HEK293 (cell line): ENCODE measurements at regions not wholly inside any gene's neighbourhood (a gene's known extent, or its start where the extent isn't known, plus 50 kb on each side); places are given as distances from the start of the nearest gene placed in this dataset.

ENCODE experiments used
- CTCF ChIA-PET: fragments of 350-600 bp; formaldehyde crosslinking; extraction: SDS; loops from one replicate; lab custom pipeline; 2021; ENCODE audit warnings: antibody characterized with exemption; lab: Yijun Ruan, JAX
- POLR2A ChIA-PET: fragments of 300-600 bp; formaldehyde crosslinking; extraction: SDS; loops from one replicate; lab custom pipeline; 2020; ENCODE audit warnings: antibody characterized with exemption, inconsistent platforms; lab: Yijun Ruan, JAX
- H3K27ac ChIP-seq: fragments of 200-500 bp; sonication (Bioruptor generic); 2 replicates; pipeline ENCODE4 v1.5.1; 2014; ENCODE audit warnings: low read depth, low read length, control low read depth, inconsistent platforms; ENCODE audit errors: extremely low read depth
- H3K36me3 ChIP-seq, 2 experiments: fragments of 200-500 bp in 1 of 2; sonication (Bioruptor generic) in 1 of 2; 1 replicate in 1 of 2; 2 replicates in 1 of 2; pipeline ENCODE4 v1.5.1; 2014 to 2017; ENCODE audit warnings: inconsistent platforms in 2 of 2, low read length in 2 of 2; ENCODE audit not compliant: control insufficient read depth in 2 of 2, insufficient read depth in 1 of 2
- H3K4me1 ChIP-seq: fragments of 200-500 bp; sonication (Bioruptor generic); 2 replicates; pipeline ENCODE4 v1.5.1; 2014; ENCODE audit warnings: mild to moderate bottlenecking, low read length, inconsistent platforms; ENCODE audit not compliant: control insufficient read depth, insufficient read depth
- H3K4me3 ChIP-seq: 2 replicates; pipeline ENCODE4 v1.5.1; 2011; ENCODE audit warnings: low read depth, mild to moderate bottlenecking, control low read depth, low read length, moderate library complexity
- H3K9me3 ChIP-seq: fragments of 200-500 bp; sonication (Bioruptor generic); 2 replicates; pipeline ENCODE4 v1.5.1; 2014; ENCODE audit warnings: low read depth, low read length, inconsistent platforms; ENCODE audit not compliant: control insufficient read depth, insufficient read depth
- REST ChIP-seq: fragments of 450-650 bp; formaldehyde crosslinking; IDR thresholded peaks from 2 replicates; pipeline ENCODE4 v1.5.1; 2016; ENCODE audit warnings: missing biosample characterization, missing genetic modification characterization
- TCF7L2 ChIP-seq: IDR thresholded peaks from 2 replicates; pipeline ENCODE4 v1.6.1; 2011; ENCODE audit warnings: low read depth, mild to moderate bottlenecking, inconsistent platforms, low read length, moderate library complexity, borderline replicate concordance
- TRIM28 ChIP-seq: IDR thresholded peaks from 2 replicates; pipeline ENCODE4 v1.6.1; 2011; ENCODE audit warnings: low read length, control low read depth, borderline replicate concordance
- ZBTB17 ChIP-seq: fragments of 450-650 bp; formaldehyde crosslinking; IDR thresholded peaks from 2 replicates; pipeline ENCODE4 v1.5.1; 2016; ENCODE audit warnings: missing biosample characterization, missing genetic modification characterization
- ZBTB8A ChIP-seq: fragments of 450-650 bp; formaldehyde crosslinking; IDR thresholded peaks from 2 replicates; pipeline ENCODE4 v1.5.1; 2016; ENCODE audit warnings: missing biosample characterization, missing genetic modification characterization
- ZEB2 ChIP-seq: fragments of 450-650 bp; formaldehyde crosslinking; IDR thresholded peaks from 2 replicates; pipeline ENCODE4 v1.5.1; 2016; ENCODE audit warnings: missing biosample characterization, missing genetic modification characterization
- ZIC2 ChIP-seq: fragments of 450-650 bp; formaldehyde crosslinking; IDR thresholded peaks from 2 replicates; pipeline ENCODE4 v1.5.1; 2016; ENCODE audit warnings: missing biosample characterization, missing genetic modification characterization
- ZNF10 ChIP-seq: fragments of 450-650 bp; formaldehyde crosslinking; IDR thresholded peaks from 2 replicates; pipeline ENCODE4 v1.5.1; 2017; ENCODE audit warnings: missing biosample characterization, missing genetic modification characterization
- ZNF16 ChIP-seq: fragments of 450-650 bp; formaldehyde crosslinking; IDR thresholded peaks from 2 replicates; pipeline ENCODE4 v1.5.1; 2016; ENCODE audit warnings: low read depth, missing biosample characterization, missing genetic modification characterization
- ZNF2 ChIP-seq: fragments of 450-650 bp; formaldehyde crosslinking; IDR thresholded peaks from 2 replicates; pipeline ENCODE4 v1.5.1; 2016; ENCODE audit warnings: missing biosample characterization, missing genetic modification characterization
- ZNF23 ChIP-seq: fragments of 450-650 bp; formaldehyde crosslinking; IDR thresholded peaks from 2 replicates; pipeline ENCODE4 v1.5.1; 2016; ENCODE audit warnings: missing biosample characterization, missing genetic modification characterization, borderline replicate concordance
- ZNF324 ChIP-seq: fragments of 450-650 bp; formaldehyde crosslinking; IDR thresholded peaks from 2 replicates; pipeline ENCODE4 v1.5.1; 2016; ENCODE audit warnings: missing biosample characterization, missing genetic modification characterization
- ZNF350 ChIP-seq: fragments of 450-650 bp; formaldehyde crosslinking; IDR thresholded peaks from 2 replicates; pipeline ENCODE4 v1.5.0; 2017; ENCODE audit warnings: missing biosample characterization, mild to moderate bottlenecking, missing genetic modification characterization
- ZNF404 ChIP-seq: fragments of 450-650 bp; formaldehyde crosslinking; IDR thresholded peaks from 2 replicates; pipeline ENCODE4 v1.5.1; 2017; ENCODE audit warnings: missing biosample characterization, missing genetic modification characterization
- ZNF433 ChIP-seq: fragments of 450-650 bp; formaldehyde crosslinking; IDR thresholded peaks from 2 replicates; pipeline ENCODE4 v1.5.1; 2016; ENCODE audit warnings: missing biosample characterization, missing genetic modification characterization, low read depth
- ZNF513 ChIP-seq: fragments of 450-650 bp; IDR thresholded peaks from 2 replicates; pipeline ENCODE4 v1.5.1; 2018; ENCODE audit warnings: missing biosample characterization, missing genetic modification characterization
- ZNF548 ChIP-seq: fragments of 450-650 bp; formaldehyde crosslinking; IDR thresholded peaks from 2 replicates; pipeline ENCODE4 v1.5.1; 2016; ENCODE audit warnings: missing biosample characterization, missing genetic modification characterization
- ZNF555 ChIP-seq: fragments of 450-650 bp; formaldehyde crosslinking; conservative IDR thresholded peaks from 2 replicates; pipeline ENCODE4 v1.5.1; 2017; ENCODE audit warnings: missing biosample characterization, mild to moderate bottlenecking, missing genetic modification characterization, inconsistent platforms
- ZNF623 ChIP-seq: fragments of 450-650 bp; formaldehyde crosslinking; IDR thresholded peaks from 2 replicates; pipeline ENCODE4 v1.5.1; 2016; ENCODE audit warnings: missing biosample characterization, missing genetic modification characterization
- ZNF670 ChIP-seq: fragments of 450-650 bp; formaldehyde crosslinking; IDR thresholded peaks from 2 replicates; pipeline ENCODE4 v1.5.1; 2016; ENCODE audit warnings: missing biosample characterization, missing genetic modification characterization, low read depth
- ZNF76 ChIP-seq: fragments of 450-650 bp; formaldehyde crosslinking; IDR thresholded peaks from 2 replicates; pipeline ENCODE4; 2016; ENCODE audit warnings: low read depth, missing biosample characterization, missing genetic modification characterization, borderline replicate concordance
- ZNF768 ChIP-seq: fragments of 450-650 bp; formaldehyde crosslinking; IDR thresholded peaks from 2 replicates; pipeline ENCODE4 v1.5.1; 2018; ENCODE audit warnings: missing biosample characterization, mild to moderate bottlenecking, missing genetic modification characterization
- ZNF843 ChIP-seq: fragments of 450-650 bp; formaldehyde crosslinking; IDR thresholded peaks from 2 replicates; pipeline ENCODE4 v1.5.1; 2016; ENCODE audit warnings: missing biosample characterization, missing genetic modification characterization
- ZSCAN30 ChIP-seq: fragments of 450-650 bp; IDR thresholded peaks from 2 replicates; pipeline ENCODE4 v1.5.1; 2018; ENCODE audit warnings: missing biosample characterization, mild to moderate bottlenecking, missing genetic modification characterization, moderate library complexity
- TF ChIP-seq, protein P1 (sequence below): fragments of 450-650 bp; formaldehyde crosslinking; IDR thresholded peaks from 2 replicates; pipeline ENCODE4 v1.5.1; 2016; ENCODE audit warnings: missing biosample characterization, missing genetic modification characterization
- TF ChIP-seq, protein P2 (sequence below): fragments of 450-650 bp; formaldehyde crosslinking; IDR thresholded peaks from 2 replicates; pipeline ENCODE4 v1.5.1; 2016; ENCODE audit warnings: missing biosample characterization, missing genetic modification characterization, low read depth

GRCh38 chr3:152768478-152768877 lies 66.5 kb upstream of the P2RY1 start:
- POLR2A ChIA-PET: no interaction called here
- TF ChIP-seq ZNF548 (tag by site-specific recombination) (no peak), ZNF10 (no peak)
- Histone ChIP-seq H3K4me1 (no peaks in the 10 kb centered on the region), H3K4me3 (no peak overlapping the region), H3K36me3 (no peaks in the 10 kb centered on the region), H3K27ac (no peak overlapping the region), H3K9me3 (no peaks in the 10 kb centered on the region)
- CTCF ChIA-PET: no interaction called here

- no peak overlapping the region for H3K4me3 ChIP-seq
- ChIA-PET CTCF (no interaction called here), POLR2A (no interaction called here)
These were observed 65.4 kb upstream of the P2RY1 start for GRCh38 chr3:152769523-152769922.

DNA sequence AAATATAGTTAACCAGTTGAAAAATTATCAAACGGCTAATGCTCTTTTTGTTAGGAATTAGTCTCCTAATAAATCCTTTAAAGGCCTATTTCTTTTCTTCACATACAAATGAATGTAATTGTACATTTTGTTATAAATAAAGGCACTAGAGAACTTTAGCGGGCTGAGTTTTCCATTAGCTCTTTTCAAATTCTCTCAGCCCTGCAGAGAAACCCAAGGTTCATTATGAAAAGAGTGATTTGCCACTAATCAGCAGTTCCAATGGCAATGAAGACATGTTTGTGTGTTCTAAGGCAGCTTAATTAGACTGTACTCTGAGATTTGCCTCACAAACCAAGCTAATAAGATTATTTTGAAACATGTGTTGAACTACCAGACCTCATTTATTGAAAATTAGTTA lies 64.6 kb upstream of the P2RY1 start:
- H3K27ac ChIP-seq: no peak overlapping the region
- H3K4me1 ChIP-seq: no peaks in the 10 kb centered on the region
- no peaks in the 10 kb centered on the region for H3K9me3 ChIP-seq
- no peaks in the 10 kb centered on the region for H3K36me3 ChIP-seq
- POLR2A ChIA-PET: no interaction called here
- no peak overlapping the region for H3K4me3 ChIP-seq
- CTCF ChIA-PET: no interaction called here
- TF ChIP-seq ZNF555 (tag by site-specific recombination) (no peak), ZBTB17 (tag by site-specific recombination) (no peak), ZNF350 (tag by site-specific recombination) (no peak), ZNF843 (tag by site-specific recombination) (no peak), TRIM28 (no peak), REST (no peak), ZBTB8A (no peak)
- TF ChIP-seq, protein P1, sequence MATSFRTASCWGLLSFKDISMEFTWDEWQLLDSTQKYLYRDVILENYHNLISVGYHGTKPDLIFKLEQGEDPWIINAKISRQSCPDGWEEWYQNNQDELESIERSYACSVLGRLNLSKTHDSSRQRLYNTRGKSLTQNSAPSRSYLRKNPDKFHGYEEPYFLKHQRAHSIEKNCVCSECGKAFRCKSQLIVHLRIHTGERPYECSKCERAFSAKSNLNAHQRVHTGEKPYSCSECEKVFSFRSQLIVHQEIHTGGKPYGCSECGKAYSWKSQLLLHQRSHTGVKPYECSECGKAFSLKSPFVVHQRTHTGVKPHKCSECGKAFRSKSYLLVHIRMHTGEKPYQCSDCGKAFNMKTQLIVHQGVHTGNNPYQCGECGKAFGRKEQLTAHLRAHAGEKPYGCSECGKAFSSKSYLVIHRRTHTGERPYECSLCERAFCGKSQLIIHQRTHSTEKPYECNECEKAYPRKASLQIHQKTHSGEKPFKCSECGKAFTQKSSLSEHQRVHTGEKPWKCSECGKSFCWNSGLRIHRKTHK: no peak

More at GRCh38 chr3:152769523-152769922, 65.4 kb upstream of the P2RY1 start:
- no peaks in the 10 kb centered on the region for H3K4me1 ChIP-seq
- H3K27ac ChIP-seq: no peak overlapping the region
- no peaks in the 10 kb centered on the region for H3K9me3 ChIP-seq
- H3K36me3 ChIP-seq: no peaks in the 10 kb centered on the region
- TF ChIP-seq ZNF433 (tag by site-specific recombination) (no peak), ZNF2 (tag by site-specific recombination) (no peak), ZNF513 (tag by site-specific recombination) (no peak), ZNF23 (tag by site-specific recombination) (no peak), ZNF670 (tag by site-specific recombination) (no peak), ZEB2 (tag by site-specific recombination) (no peak), ZSCAN30 (no peak), ZNF76 (no peak), TCF7L2 (no peak), TRIM28 (no peak), ZNF623 (no peak), ZNF324 (tag by site-specific recombination) (no peak), ZNF16 (tag by site-specific recombination) (no peak), ZNF768 (no peak), ZNF404 (no peak), ZIC2 (tag by site-specific recombination) (no peak)
- TF ChIP-seq, protein P1: no peak
- TF ChIP-seq, protein P2, sequence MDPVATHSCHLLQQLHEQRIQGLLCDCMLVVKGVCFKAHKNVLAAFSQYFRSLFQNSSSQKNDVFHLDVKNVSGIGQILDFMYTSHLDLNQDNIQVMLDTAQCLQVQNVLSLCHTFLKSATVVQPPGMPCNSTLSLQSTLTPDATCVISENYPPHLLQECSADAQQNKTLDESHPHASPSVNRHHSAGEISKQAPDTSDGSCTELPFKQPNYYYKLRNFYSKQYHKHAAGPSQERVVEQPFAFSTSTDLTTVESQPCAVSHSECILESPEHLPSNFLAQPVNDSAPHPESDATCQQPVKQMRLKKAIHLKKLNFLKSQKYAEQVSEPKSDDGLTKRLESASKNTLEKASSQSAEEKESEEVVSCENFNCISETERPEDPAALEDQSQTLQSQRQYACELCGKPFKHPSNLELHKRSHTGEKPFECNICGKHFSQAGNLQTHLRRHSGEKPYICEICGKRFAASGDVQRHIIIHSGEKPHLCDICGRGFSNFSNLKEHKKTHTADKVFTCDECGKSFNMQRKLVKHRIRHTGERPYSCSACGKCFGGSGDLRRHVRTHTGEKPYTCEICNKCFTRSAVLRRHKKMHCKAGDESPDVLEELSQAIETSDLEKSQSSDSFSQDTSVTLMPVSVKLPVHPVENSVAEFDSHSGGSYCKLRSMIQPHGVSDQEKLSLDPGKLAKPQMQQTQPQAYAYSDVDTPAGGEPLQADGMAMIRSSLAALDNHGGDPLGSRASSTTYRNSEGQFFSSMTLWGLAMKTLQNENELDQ (tag by site-specific recombination): no peak
